ENCODE measurements at regions not wholly inside any gene's neighbourhood (a gene's known extent, or its start where the extent isn't known, plus 50 kb on each side); places are given as distances from the start of the nearest gene placed in this dataset.

DNA sequence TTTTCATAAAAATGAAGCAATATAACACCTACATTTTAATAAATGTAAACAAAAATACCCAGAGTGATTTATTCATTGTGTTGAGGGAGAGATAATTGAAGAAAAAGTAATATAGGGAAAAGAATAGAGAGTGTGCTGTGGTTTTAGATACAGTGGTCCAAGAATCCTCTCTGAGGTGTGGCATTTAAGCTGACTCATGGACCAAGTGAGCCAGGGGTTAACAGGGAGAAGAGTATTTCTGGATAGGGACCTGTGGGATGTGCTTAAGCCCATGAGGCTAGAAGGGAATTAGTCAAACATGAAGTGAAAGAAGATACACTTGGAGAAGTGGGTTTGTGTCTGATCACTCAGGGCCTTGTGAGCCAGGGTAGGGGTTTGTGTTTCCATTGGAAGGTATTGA is 680.7 kb upstream of the GRM7 start:
- H3K4me3 ChIP-seq (replicated peaks in 1 of 3; ENCODE audit: low read depth in 2 of 3, low read length in 3 of 3) = no peak overlapping the region
- TF ChIP-seq, protein P1, sequence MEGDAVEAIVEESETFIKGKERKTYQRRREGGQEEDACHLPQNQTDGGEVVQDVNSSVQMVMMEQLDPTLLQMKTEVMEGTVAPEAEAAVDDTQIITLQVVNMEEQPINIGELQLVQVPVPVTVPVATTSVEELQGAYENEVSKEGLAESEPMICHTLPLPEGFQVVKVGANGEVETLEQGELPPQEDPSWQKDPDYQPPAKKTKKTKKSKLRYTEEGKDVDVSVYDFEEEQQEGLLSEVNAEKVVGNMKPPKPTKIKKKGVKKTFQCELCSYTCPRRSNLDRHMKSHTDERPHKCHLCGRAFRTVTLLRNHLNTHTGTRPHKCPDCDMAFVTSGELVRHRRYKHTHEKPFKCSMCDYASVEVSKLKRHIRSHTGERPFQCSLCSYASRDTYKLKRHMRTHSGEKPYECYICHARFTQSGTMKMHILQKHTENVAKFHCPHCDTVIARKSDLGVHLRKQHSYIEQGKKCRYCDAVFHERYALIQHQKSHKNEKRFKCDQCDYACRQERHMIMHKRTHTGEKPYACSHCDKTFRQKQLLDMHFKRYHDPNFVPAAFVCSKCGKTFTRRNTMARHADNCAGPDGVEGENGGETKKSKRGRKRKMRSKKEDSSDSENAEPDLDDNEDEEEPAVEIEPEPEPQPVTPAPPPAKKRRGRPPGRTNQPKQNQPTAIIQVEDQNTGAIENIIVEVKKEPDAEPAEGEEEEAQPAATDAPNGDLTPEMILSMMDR (IDR thresholded peaks at IDR 0.05) = no peak
- no peaks in the 10 kb centered on the region for H3K27me3 ChIP-seq (ENCODE audit: control insufficient read depth in 2 of 2, insufficient read depth in 2 of 2, low read length in 2 of 2)
- no peak overlapping the region for H3K4me2 ChIP-seq (replicated peaks; ENCODE audit: extremely low read depth, low read length, poor library complexity, severe bottlenecking)
- H3K4me1 ChIP-seq (ENCODE audit: control insufficient read depth in 1 of 2, insufficient read depth in 2 of 2, low read length in 2 of 2) = no peaks in the 10 kb centered on the region
- peaks cover 0 to 3% (median 0%) of the 10 kb centered on the region in 3 donors for H3K27me3 Mint-ChIP-seq (ENCODE audit: low read depth in 3 of 3)
- H3K79me2 ChIP-seq (ENCODE audit: insufficient read depth, low read length) = no peaks in the 10 kb centered on the region
- no peak overlapping the region for H3K27ac ChIP-seq (ENCODE audit: low read depth in 1 of 2, low read length in 2 of 2)
- no peaks in the 10 kb centered on the region for H3K36me3 Mint-ChIP-seq
- H3K9me3 Mint-ChIP-seq = peaks cover 0 to 5% (median 1%) of the 10 kb centered on the region in 7 donors
- no peaks in the 10 kb centered on the region for H3K4me1 Mint-ChIP-seq
- no peak overlapping the region for H3K27ac Mint-ChIP-seq
- no peaks in the 10 kb centered on the region for H3K9me3 ChIP-seq (replicated peaks in 1 of 2; ENCODE audit: control insufficient read depth in 1 of 2, insufficient read depth in 1 of 2, low read length in 2 of 2)
- H4K20me1 ChIP-seq (ENCODE audit: insufficient read depth, low read length) = no peaks in the 10 kb centered on the region
- no peaks in the 10 kb centered on the region for H3K36me3 ChIP-seq (replicated peaks in 1 of 2; ENCODE audit: control insufficient read depth in 1 of 2, insufficient read depth in 2 of 2, low read length in 2 of 2)
- DNase-seq = no peak
- intact Hi-C loops (cut with micrococcal nuclease) = no loop called here
- H3K9ac ChIP-seq (ENCODE audit: insufficient read depth, low read length, poor library complexity, severe bottlenecking) = no peak overlapping the region
- H2AFZ ChIP-seq (ENCODE audit: insufficient read depth, low read depth, low read length, poor library complexity, severe bottlenecking) = no peak overlapping the region
- H3K4me3 Mint-ChIP-seq = no peak overlapping the region

DNA sequence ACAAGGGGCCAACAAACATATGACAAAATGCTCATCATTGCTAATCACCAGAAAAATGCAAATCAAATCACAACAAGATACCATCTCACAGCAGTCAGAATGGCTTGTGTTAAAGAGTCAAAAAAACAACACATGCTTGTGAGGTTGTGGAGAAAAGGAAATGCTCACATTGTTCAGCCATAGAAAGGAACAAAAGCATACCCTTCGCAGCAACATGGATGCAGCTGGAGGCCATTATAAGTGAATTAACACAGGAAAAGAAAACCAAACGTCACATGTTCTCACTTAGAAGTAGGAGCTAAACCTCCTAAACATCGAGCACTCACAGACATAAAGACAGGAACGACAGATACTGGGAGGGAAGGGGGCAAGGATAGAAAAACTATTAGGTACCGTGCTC is 678.4 kb upstream of the GRM7 start:
- no peaks in the 10 kb centered on the region for H3K4me1 Mint-ChIP-seq
- Histone ChIP-seq H3K36me3 (replicated peaks in 1 of 2; ENCODE audit: control insufficient read depth in 1 of 2, insufficient read depth in 2 of 2, low read length in 2 of 2) (no peaks in the 10 kb centered on the region), H3K27me3 (ENCODE audit: control insufficient read depth in 2 of 2, insufficient read depth in 2 of 2, low read length in 2 of 2) (no peaks in the 10 kb centered on the region), H2AFZ (ENCODE audit: insufficient read depth, low read depth, low read length, poor library complexity, severe bottlenecking) (no peak overlapping the region), H4K20me1 (ENCODE audit: insufficient read depth, low read length) (no peaks in the 10 kb centered on the region), H3K79me2 (ENCODE audit: insufficient read depth, low read length) (no peaks in the 10 kb centered on the region), H3K4me2 (replicated peaks; ENCODE audit: extremely low read depth, low read length, poor library complexity, severe bottlenecking) (no peak overlapping the region), H3K9ac (ENCODE audit: insufficient read depth, low read length, poor library complexity, severe bottlenecking) (no peak overlapping the region), H3K9me3 (replicated peaks in 1 of 2; ENCODE audit: control insufficient read depth in 1 of 2, insufficient read depth in 1 of 2, low read length in 2 of 2) (no peaks in the 10 kb centered on the region), H3K4me3 (replicated peaks in 1 of 3; ENCODE audit: low read depth in 2 of 3, low read length in 3 of 3) (no peak overlapping the region), H3K27ac (ENCODE audit: low read depth in 1 of 2, low read length in 2 of 2) (no peak overlapping the region), H3K4me1 (ENCODE audit: control insufficient read depth in 1 of 2, insufficient read depth in 2 of 2, low read length in 2 of 2) (no peaks in the 10 kb centered on the region)
- no CpG with 5 or more reads among the region's 5 CpGs for WGBS (ENCODE audit: insufficient coverage)
- H3K4me3 Mint-ChIP-seq = no peak overlapping the region
- peaks cover 0 to 3% (median 1%) of the 10 kb centered on the region in 7 donors for H3K9me3 Mint-ChIP-seq
- DNase-seq = no peak
- H3K27me3 Mint-ChIP-seq (ENCODE audit: low read depth in 3 of 3) = peaks cover 0 to 3% (median 0%) of the 10 kb centered on the region in 3 donors
- H3K27ac Mint-ChIP-seq = no peak overlapping the region
- H3K36me3 Mint-ChIP-seq = no peaks in the 10 kb centered on the region
- TF ChIP-seq, protein P1 (IDR thresholded peaks at IDR 0.05) = no peak
- intact Hi-C loops (cut with micrococcal nuclease) = no loop called here
